ENCODE measurements at regions not wholly inside any gene's neighbourhood (a gene's known extent, or its start where the extent isn't known, plus 50 kb on each side); places are given as distances from the start of the nearest gene placed in this dataset.

DNA sequence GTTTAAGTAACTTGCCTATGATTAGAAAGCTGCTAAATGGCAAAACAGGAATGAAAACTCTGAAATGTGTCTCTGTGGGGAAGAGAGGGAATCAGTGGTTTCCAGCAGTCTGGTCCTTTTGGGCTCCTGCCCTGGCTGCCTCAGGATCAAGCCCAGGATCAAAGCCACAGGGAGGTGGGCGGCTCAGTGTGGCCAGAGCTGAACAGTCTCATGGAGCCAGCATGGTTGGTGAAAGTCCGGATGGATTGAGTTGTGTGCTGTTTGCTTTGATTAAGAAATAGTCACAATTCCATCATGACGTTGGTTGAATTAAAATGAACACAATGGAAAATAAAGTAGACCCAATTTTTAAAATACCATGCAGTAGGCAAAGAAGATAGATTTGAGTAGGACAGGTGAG lies 344.2 kb downstream of the LPIN1 start:
- no peak for DNase-seq

DNA sequence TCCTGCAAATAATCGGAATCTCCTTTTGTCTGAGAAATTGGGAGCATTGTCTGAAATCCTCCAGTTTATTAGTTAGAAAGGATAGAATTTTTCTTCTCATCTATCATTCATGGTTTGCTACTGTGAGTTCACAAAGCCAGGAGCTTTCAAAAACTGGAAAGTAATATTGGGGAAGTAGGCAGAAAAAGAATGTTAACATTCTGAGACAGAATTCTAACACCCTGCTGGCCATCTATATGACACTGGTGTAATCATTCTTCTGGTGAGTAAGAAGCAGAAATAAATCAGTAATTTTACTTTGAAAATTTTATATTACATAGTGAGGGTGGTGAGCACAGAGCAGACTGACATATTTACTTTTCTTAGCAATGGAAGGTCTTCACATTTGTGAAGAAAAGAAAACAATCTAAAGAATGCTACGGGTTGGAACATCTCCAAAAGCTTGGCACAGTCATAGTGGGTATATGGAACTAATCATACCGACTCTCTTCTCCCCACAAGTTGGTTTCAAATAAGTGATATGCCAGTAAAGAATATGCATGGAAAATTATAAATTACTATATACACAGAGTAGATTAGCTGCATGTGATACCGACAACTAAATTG lies 344.9 kb downstream of the LPIN1 start:
- no peak for DNase-seq

DNA sequence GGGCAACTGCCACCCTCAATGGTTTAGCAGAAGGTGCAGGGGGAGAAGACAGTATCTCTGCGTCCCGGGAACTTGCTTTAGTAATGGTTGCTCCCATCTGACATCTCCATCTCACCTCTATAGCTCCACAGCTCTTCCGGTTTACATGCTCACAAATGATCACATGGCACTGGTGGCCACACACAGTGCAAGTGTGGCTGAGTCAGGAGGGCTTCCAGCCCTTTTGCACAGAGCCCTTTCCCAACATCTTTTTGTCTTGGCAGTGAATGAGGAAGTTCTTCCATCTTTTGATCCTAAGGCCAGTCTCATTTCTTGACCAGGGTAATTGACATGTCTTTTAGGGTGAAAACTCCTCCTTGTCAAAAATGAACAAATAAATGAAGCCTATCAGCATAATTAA lies 347.7 kb downstream of the LPIN1 start:
- no peak for DNase-seq

DNA sequence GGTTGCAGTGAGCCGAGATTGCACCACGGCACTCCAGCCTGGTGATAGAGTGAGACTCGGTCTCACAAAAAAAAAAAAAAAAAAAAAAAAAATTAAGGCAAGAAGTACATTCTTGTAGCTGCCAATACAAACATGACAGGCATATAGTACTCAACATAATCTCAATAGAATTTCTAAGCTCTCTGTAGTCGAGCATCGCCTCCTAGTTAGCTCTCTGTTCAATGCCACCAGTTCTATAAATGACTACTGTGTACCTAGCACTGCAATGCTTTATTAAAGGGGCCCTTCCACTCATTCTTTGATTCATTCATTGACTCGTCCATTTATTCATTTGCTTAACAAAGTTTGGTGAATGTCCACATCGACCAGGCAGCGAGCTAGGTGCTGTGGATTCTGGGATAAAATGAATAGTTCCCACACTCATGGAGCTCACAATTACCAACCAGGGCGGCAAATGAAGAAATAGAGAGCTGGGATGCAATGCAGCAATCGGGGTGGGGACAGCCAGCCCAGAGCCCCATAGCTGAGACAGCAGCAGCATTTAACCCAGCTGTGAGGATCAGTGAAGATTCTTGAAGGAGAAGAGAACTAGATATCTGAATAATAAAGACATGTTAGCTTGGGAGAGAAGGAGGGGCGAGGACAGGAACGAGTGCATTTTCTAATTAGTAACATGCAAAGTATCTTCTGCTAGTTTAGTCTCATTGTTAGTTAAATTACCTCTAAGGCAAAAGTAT lies 349.8 kb downstream of the LPIN1 start:
- no peak for DNase-seq

DNA sequence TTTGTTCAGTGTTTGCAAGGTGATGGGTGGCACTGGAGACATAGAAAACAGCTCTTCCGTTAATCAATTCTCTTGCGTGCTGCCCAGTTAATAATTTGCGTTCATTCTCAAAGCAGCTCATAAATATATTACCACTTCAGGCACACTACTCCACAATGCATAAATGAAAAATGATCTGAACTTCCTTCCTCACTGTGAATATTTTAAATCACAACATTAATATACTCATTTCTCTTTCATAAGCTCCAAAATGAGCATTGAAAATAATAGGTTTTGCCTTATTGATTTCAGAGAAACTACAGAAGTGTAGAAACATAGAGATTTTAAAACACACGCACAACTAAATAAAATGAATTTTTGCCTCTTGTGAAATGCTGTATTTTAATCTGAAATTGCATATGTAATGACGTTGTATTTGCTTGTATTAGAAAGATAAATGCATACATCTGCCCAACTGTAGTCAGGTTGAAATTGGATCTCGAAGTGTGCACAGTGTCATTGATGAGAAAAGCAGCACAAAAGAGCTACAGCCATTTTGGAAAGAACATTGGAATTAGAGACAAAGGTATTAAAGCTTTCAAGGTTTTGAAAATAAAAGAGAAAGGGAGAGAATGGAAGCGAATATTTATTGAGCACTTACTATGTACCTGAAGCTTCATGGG lies 350.5 kb downstream of the LPIN1 start:
- no peak for DNase-seq

DNA sequence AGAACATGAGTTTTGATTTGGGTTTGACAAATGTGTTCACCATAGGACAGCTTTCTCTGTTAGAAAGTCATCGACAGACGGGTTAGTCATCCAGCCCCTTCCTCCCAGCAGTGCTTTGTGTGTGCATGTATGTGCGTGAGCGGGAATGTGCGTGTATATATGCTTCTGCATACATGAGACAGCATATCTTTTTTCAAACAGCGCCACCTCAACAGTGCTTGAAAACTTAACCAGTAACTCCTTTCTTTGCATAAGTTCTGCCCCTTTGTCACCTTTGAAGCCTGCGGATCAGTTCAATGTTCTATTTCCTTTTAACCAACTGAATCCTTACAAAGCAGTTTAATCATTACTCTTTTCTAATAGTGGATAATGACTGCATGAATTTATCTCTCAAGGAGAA lies 351.4 kb downstream of the LPIN1 start:
- DNase-seq, result no peak

DNA sequence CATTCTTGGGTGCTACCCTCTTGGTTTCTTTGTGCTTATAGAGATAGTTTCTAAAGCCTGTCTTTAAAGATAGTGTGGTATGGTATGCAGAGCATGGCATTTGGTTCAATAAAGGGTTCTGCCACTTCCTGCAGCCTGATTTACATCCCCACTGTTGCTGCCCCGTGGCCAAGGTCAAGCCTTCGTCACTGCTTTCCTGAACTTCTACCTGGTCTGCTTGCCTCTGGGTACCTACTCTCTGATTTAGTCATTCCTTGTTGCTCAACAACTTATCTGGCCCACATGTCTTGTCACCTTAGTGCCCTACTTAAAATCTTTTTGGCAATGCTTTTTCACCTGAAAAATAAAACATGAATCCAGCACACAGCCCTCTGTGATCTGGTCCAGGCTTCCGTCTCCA lies 352.9 kb downstream of the LPIN1 start:
- no peak for DNase-seq

DNA sequence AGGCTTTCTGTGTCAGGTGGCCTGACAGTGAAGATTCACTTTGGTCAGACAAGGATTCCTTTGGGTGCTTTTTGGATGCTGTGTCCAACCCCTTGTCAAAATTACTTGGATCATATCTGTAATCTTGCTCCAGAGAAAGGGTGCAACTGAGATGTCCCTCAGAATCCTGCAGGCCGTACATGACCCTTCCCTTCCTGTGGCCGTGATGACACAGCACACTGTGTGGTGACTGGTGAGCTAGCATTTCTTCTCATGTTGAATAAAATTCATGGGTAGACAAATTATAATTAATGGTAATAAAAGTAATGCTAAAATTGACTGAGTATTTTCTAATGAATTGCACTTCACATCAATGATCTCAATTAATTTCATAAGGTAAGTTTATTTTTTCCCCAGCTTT lies 356.2 kb downstream of the LPIN1 start:
- DNase-seq, result no peak

DNA sequence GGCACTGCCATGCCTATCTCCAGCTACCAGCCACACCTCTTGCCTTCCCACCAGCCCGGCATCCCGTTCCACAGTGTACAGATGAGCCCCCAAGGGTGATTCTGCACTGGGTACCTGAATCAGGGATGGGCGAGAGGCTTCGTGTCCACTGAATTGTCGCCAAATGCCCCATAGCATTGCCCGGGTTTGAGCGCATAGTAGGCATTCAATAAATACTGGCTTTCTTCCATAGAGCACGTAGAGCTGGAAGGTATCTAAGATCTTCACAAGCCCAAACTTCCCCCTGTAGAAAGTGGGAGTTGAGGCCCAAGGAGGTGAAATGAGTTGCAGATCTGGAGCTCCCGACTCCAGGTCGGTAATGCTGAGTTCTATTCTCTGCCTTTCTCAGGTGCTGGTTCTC lies 358.7 kb downstream of the LPIN1 start:
- no peak for DNase-seq

DNA sequence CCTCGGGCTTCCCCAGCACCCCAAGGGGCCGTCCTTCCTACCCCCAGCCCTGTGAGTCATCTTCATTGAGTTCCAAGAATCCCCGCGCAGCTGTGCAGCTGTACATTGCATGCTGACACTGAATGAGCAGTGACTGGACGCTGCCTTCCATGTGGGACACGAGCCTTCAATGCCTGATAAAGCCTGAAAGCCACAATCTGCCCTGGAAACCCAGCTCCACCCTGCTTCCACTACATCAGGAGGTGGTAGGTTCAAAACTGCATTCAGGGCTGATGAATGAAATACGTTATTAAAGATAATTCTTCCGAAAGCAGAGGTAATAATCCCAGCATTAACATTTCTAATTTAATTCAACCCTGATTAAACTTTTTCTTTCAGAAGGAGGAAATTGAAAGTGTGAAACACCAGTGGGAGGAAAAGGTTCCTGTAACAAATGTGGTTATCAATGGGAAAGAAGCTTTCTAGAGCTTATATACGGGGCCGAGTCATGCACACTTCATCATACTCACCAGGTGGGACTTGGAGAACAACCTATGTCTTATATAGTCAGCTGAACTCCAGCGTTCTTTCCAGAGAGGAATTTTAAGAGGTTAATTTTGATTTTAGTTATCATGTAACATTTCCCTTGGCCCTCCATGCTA lies 360.1 kb downstream of the LPIN1 start:
- DNase-seq, result no peak

DNA sequence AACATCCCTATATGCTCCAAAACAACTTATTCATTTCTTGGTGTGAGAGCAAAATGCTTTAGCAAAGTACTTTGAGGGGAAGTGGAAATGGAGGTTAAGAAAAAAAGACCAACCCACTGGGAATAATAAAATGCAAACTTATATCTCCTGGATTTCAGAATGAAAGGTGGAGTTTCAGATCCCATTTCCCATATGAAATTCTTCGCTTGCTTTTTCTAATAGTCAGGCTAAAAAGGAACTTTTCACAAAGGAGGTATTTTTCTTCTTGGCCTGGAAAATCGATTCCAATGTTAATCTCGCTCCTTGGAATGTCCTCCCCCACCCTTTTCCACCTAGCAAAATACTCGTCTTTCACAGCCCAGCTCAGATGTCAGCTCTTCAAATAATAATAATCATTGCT lies 360.9 kb downstream of the LPIN1 start:
- DNase-seq, result no peak

DNA sequence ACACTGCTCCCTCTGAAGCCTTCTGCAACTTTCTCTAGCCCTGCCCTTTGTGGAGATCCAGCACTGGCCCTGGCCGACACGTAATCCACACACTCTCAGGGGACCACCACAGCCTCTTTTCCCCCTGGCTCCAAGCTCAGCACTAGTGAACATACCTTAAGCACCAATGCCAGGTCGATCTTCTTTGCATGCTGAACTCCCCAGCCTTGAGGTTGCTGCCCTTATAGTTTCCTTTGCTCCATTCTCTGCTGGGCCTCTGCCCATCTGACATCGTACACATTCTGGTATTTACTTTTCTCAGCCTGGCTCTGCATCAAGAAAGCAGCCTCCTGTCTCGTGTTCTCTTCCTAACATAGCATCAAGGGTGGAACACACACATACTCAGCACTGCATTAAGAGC lies 361.5 kb downstream of the LPIN1 start:
- no peak for DNase-seq

DNA sequence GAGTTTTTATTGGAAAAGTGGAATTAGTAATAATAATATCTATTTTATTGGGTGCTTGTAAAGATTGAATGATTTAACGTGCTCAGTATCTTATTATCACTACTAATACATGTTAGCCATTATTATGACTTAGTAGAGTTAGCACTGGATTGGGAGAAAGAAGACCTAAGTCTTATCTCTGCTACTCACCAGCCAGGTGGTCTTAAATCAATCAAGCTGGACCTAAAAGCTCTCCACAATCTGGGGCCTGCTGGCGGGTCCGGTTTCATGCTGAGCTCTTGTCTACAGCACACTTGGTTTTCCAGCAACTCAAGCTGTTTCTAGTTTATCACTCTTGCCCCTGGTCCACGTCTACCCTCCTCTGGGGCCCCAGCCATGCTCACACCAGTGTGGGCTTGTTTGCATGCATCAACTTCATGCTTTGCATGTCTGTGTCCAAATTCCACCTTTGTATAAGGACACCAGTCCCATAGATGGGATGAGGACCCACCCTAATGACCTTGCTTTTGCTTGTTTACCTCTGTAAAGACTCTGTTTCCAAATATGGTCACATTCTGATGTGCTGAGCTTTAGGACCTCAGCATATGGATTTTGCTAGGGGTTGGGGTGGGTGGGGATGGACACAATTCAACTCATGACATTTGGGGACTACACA lies 363.1 kb downstream of the LPIN1 start:
- DNase-seq, result no peak

DNA sequence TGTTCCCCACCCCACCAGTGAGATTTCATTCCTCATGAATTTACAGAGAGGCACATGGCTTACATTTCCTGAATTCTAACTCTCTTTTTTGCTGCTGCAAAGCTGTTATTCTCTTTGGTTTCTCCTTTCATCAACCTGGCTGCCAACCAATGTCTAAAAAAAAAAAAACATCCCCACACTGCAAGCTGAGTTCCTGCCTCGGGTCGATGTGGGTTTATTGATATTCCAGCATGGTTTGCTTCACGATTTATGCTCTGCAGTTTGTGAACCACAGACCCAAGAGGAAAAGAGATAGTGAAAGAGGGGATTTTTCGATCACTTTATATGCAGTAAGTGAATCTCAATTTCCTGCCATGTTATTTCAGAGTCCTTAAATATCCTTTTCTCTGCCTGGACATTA lies 363.6 kb downstream of the LPIN1 start:
- DNase-seq, result no peak

DNA sequence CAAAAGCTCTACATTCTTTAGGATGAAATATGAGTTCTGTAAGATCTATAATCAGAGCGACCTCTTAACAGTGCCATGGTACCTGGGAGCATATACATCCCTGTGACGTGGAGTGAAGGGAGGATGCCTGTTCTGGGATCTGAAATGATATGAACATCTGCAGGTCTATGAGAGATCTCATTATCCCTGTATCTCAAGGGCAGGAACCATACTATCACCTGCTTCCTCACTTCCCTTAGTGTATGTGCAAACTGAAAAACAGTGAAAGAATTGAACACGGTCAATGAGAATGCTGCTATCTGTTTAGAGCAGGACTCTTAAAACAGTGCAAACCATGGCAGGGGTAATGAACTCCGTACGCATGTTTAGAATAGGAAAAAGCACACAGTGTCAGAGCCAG lies 364.0 kb downstream of the LPIN1 start:
- DNase-seq, result no peak

DNA sequence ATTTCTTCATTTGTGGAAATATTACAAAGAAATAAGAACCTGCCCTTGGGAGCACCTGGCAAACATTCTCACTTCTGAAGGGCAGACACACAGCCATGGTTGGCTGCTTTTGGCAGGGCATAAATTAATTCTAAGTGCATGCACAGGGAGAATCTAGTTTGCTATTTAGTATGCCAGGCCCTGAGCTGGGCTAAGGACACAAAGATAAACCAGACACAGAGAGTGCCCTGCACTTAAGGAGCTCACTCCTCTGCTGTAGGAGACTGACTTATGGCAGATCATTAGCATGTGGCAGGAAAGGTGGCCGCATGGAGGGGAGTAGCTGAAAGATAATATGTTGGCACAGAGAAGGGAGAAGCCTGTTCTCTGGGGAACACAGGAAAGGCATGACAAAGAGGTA lies 367.0 kb downstream of the LPIN1 start:
- no peak for DNase-seq

DNA sequence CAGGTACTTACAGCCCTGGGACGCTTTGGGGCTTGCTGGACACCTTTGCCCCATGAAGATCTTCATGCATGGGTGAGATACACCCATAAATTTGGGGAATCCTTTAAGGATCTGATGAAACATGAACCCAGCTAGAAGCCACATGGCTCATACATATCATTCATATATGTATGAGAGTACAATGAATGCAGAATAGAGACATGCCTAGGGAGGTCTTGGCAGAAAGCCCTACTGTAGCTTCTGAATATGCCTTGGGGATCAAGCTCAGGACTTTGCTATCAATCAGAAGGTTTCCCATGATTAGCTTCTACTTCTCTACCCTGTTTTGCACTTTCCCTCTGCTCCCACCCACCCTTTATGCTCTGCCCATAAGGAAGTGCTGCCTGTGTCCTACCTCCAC lies 368.4 kb downstream of the LPIN1 start:
- no peak for DNase-seq

DNA sequence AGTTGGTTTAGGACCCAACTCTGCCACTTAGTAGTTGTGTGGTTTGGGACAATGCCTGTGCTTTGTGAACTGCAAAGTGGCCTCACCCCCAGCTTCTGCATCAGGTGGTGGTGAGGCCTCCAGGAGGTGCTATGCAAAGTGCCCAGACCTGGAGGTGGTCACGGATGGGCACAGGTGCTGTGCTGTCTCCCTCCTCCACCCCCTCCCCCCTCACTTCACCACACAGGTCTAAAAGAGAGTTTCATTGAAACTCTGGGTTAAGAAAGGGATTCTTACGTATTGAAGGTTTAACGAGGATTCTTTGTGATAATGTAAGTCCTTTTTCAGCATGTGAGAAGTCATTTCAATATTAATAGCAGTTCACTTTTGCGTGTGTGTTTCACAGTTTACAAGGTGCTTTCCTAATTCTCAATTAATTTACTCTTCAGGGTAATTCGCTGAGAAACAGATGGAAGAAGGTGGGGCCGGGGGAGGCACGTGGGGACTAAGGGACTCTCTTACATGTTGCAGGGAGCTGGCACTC lies 369.9 kb downstream of the LPIN1 start:
- no peak for DNase-seq

DNA sequence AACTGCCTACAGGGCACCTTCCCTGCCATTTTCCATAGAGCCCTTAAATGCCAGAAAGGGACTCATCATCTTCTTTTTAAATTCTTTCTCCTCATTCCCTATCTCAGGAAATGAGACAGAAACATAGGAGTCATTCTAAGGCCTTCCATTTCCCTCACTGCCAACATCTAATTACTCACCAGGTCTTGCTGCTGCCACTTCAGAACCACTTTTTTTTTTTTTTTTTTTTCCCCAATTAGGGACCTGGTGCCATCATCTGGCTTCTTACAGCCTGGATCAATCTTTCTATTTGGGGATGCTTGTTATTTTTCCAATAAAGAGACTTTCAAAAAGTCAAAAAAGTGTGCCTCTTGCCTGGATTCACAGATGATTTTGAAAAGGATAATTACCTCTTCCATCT lies 373.4 kb downstream of the LPIN1 start:
- no peak for DNase-seq

DNA sequence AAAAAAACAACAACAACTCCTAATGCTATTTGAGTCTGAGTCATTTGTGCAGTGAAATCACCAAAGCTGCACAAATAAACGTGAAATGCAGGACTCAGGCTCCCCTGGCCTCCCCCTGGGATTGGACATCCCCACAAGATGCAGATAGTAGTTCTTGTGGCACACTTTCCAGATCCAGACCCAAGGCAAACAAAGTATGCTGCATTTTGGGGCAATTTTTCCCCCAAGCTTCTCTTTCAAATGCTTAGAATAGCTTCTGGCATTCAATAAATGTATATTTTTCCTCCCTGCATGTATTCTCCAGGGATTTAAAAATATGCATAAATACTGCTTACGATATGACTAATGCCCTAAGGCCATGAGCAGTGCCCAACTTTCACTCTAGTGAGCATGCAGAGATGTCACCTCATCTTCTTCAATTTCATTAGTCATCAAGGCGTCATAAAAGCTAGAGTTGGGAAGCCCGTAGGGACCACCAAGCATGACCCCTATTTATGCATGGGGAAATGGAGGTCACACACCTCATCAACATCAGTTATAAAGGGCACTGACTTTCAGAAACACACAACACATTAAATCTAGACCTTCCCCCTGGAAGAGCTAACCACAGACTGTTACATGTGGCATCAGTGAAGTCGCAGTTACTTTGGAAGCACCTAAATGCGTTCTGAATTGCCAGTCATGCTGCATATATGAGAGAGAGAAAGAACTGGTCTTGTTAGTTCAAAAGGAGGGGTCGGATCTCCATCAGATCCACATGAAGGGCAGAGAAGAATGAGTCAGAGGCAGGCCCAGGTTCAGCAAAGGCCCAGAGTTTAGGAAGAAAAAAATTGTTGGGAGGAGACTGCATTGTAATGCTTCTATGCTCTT lies 374.1 kb downstream of the LPIN1 start:
- no peak for DNase-seq

DNA sequence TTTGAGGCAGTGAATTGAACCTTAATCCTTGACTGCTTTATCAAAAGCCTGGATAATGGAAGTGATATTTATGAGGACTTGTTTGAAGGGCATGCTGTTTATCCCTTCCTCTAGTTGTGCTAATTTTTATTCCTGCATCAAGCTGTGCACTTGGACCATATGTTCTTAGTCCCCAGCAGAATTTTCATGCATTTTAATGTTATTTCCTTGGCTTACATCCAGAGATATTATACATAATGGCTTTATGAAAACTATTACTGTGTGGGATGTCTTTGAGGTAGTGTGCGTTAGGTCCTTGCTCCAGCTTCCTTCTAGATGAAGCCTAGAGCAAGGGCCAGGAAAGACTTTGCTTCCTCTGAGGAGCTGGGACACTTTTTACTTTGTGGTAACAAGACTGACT lies 378.4 kb downstream of the LPIN1 start:
- no peak for DNase-seq

DNA sequence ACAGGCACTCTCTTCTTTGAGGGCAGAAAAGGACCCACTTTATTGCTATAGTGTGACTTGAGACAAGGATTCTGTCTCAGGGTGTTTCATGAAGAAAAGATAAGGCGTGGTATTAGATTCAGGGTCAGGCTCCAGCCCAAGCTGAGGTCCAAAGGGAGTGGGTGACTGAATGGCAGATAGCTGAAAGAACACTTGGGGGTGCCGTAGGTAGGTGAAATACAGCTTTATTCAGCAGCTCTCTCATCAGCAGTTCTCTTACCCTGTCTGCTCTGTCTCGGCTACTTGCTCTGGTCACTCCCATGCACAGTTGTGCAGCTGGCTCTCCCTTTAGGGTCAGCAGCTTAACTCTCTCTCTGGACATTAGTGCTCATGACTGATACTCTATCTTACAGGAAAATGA lies 379.9 kb downstream of the LPIN1 start:
- no peak for DNase-seq
